Brain microvascular endothelial cell (primary cell): ENCODE measurements at regions not wholly inside any gene's neighbourhood (a gene's known extent, or its start where the extent isn't known, plus 50 kb on each side); places are given as distances from the start of the nearest gene placed in this dataset.

Source experiments
- DNase-seq: peaks from one replicate; pipeline ENCODE4 v3.0.0-alpha.2; 2020
- H3K27ac ChIP-seq: fragments of 250-450 bp; sonication (Bioruptor Pico); 2 replicates; pipeline ENCODE4 v1.5.1; 2020; ENCODE audit warnings: mild to moderate bottlenecking, moderate library complexity
- H3K27me3 ChIP-seq: fragments of 250-450 bp; sonication (Bioruptor Pico); replicated peaks from 2 replicates; pipeline ENCODE4 v1.5.1; 2020; ENCODE audit warnings: mild to moderate bottlenecking
- H3K36me3 ChIP-seq: fragments of 250-450 bp; sonication (Bioruptor Pico); replicated peaks from 2 replicates; pipeline ENCODE4 v1.5.1; 2020; ENCODE audit warnings: mild to moderate bottlenecking
- H3K4me3 ChIP-seq: 2 replicates; pipeline ENCODE4 v1.5.1; 2011; ENCODE audit warnings: low read depth, mild to moderate bottlenecking, control low read depth, low read length, moderate library complexity
- in situ Hi-C: cut with HindIII; loops from 2 replicates; pipeline ENCODE4 v1.10.0; 2017; ENCODE audit warnings: low sequenced_read_pairs, low pct_ligation_motif_present
- TF ChIP-seq, protein P1 (sequence below): IDR thresholded peaks from 2 replicates; pipeline ENCODE4 v1.5.1; 2011; ENCODE audit warnings: low read depth, mild to moderate bottlenecking, moderate library complexity, low read length, control low read depth, inconsistent platforms; ENCODE audit errors: missing control alignments

DNA sequence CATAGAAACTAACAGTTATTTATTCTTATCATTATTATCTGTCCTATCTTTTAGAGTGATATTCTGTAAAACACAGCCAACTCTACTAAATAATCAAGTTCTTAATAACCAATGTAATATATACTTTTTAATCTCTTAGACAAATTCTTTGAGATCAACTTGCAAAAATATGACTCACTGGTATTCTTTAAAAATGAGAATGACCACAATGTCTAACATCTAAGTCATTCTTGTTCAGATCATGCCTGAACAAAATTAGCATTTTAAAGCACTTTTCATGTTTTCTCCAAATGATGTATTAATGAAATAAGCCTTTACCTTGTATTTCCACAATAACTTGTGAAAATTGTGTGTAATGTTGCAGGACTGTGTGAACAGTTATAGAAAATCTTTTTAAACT is 356.9 kb upstream of the RGMB start:
- H3K4me3 ChIP-seq: no peak overlapping the region
- in situ Hi-C loops: no loop called here

GRCh38 chr5:98419825-98420224 is 353.6 kb upstream of the RGMB start:
- no peaks in the 10 kb centered on the region for H3K36me3 ChIP-seq
- no peaks in the 10 kb centered on the region for H3K27me3 ChIP-seq
- H3K4me3 ChIP-seq: no peak overlapping the region
- DNase-seq: no peak
- TF ChIP-seq, protein P1, sequence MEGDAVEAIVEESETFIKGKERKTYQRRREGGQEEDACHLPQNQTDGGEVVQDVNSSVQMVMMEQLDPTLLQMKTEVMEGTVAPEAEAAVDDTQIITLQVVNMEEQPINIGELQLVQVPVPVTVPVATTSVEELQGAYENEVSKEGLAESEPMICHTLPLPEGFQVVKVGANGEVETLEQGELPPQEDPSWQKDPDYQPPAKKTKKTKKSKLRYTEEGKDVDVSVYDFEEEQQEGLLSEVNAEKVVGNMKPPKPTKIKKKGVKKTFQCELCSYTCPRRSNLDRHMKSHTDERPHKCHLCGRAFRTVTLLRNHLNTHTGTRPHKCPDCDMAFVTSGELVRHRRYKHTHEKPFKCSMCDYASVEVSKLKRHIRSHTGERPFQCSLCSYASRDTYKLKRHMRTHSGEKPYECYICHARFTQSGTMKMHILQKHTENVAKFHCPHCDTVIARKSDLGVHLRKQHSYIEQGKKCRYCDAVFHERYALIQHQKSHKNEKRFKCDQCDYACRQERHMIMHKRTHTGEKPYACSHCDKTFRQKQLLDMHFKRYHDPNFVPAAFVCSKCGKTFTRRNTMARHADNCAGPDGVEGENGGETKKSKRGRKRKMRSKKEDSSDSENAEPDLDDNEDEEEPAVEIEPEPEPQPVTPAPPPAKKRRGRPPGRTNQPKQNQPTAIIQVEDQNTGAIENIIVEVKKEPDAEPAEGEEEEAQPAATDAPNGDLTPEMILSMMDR: no peak
- H3K27ac ChIP-seq: no peak overlapping the region
- in situ Hi-C loops: no loop called here

More for the DNA sequence above, 356.9 kb upstream of the RGMB start:
- DNase-seq: no peak
- Histone ChIP-seq H3K27me3 (no peaks in the 10 kb centered on the region), H3K27ac (peak overlapping the region; percentile 81), H3K36me3 (no peaks in the 10 kb centered on the region)
- TF ChIP-seq, protein P1: no peak

DNA sequence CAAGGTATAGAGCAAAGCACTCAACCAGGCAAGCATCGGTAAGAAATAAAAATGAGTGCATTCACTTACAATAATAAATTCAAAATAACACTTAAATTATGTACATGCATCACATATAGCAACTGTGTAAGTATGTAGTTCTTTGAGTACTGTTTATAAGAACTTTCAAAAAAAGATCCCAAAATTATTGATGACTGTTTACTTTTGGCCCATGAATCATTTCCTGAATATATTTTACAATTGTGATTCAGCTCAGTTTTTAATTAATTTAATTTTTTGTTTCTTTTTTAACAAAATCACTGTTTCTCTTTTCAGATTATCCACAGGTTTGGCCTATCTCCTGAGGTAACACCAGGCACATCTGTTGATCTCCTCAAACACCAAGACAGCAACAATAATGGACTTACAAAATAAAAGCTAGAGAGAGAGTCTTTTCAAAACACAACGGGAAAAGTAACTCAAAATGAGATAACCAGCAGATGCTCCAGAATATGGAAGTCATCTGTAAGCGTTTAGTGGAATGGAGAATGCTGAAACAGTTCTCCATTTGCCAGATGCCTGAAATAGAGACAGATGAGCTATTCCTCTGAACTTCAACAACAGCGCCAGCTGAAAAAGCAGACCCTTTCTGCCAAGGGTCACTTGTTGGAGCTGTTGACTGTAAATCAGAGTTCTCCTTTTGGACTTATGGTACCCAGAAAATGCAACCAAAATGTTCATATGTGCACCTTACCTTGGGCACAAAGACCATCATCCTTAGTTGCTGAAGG is 348.6 kb upstream of the RGMB start:
- TF ChIP-seq, protein P1: no peak
- peak; percentile 11 for DNase-seq
- Histone ChIP-seq H3K27me3 (no peaks in the 10 kb centered on the region), H3K36me3 (no peaks in the 10 kb centered on the region), H3K27ac (no peak overlapping the region), H3K4me3 (no peak overlapping the region)
- in situ Hi-C loops: loop anchor here (25.0 kb wide), 1 partner anchor 337 kb away; the partner anchor contains the start of gene RGMB

DNA sequence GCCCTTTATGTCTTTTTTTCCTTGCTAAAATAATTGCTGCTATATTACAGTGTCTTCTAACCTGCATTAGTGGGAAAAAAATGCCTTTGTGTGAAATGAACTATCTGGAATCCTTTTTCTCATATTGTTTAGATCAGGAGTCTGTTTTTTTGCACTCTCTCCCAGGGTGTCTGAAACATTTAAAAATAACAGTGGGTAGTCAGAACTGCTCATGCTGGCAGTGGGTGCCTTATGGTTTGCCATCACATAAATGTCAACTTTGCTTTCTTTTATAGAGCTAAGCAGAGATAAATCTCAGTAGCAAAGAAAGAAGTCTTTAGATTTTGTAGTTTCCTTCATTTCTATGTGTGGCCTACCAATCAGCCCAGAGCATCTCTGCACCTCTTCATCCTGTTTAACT is 347.8 kb upstream of the RGMB start:
- H3K27ac ChIP-seq: no peak overlapping the region
- in situ Hi-C loops: loop anchor here (25.0 kb wide), 1 partner anchor 337 kb away; the partner anchor contains the start of gene RGMB
- TF ChIP-seq, protein P1: no peak
- H3K4me3 ChIP-seq: no peak overlapping the region
- no peak for DNase-seq
- H3K36me3 ChIP-seq: no peaks in the 10 kb centered on the region
- no peaks in the 10 kb centered on the region for H3K27me3 ChIP-seq

- peak; percentile 91 for DNase-seq
- in situ Hi-C loops: loop anchor here (25.0 kb wide), 1 partner anchor 333 kb away; the partner anchor contains the start of gene RGMB
- Histone ChIP-seq H3K27me3 (no peaks in the 10 kb centered on the region), H3K36me3 (no peaks in the 10 kb centered on the region), H3K27ac (no peak overlapping the region), H3K4me3 (no peak overlapping the region)
- TF ChIP-seq, protein P1: no peak
Observed at GRCh38 chr5:98428806-98429205, 344.7 kb upstream of the RGMB start.
